Stomach (tissue), 4 donors: ENCODE measurements at regions not wholly inside any gene's neighbourhood (a gene's known extent, or its start where the extent isn't known, plus 50 kb on each side); places are given as distances from the start of the nearest gene placed in this dataset.

Source experiments
- POLR2A ChIP-seq, 4 donors: fragments of 450-650 bp; IDR thresholded peaks; one replicate each; pipeline ENCODE4 v1.6.1; 2016; ENCODE audit warnings: antibody characterized with exemption in 4 of 4, control low read depth in 2 of 4, mild to moderate bottlenecking in 1 of 4, moderate library complexity in 1 of 4
- TF ChIP-seq, protein P1 (sequence below), 7 experiments: fragments of 450-650 bp in 4 of 7; fragments of 200-600 bp in 3 of 7; sonication (generic) in 3 of 7; IDR thresholded peaks; one replicate each; pipeline ENCODE4 v1.5.1; 2016 to 2019; ENCODE audit warnings: antibody characterized with exemption in 7 of 7, control low read depth in 2 of 7, mild to moderate bottlenecking in 1 of 7

DNA sequence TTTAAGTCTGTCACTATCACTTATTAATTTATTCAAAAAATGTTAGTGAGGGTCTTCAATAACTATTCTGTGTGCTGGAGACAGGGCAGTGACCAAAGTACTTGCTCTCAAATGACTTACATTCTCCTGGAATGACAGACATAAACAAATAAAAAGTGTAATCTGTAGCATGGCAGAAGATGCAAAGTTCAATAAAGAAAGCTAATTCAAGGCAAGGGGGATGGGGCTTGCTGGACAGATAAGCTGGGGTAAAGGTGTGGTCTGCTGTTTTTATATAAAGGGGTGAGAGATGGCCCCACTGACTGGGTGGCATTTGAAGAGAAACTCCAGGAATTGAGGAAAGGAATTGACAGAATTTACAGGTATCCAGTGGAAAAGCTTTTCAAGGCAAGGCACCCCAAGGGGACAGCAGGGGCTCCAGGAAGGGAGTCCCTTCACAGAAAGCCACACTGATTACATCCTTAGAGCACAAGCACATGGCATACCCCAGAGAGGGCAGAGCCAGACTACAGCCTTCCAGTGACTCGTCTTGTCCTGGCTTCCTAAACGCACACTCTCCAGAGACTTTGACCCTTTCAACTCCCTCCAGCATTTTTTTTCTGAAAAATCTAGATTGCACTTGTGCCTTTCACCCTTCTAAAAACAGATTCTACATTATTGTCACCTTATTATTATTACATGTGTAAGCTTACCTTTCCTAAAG is 123.7 kb upstream of the HS3ST3A1 start:
- TF ChIP-seq, protein P1, sequence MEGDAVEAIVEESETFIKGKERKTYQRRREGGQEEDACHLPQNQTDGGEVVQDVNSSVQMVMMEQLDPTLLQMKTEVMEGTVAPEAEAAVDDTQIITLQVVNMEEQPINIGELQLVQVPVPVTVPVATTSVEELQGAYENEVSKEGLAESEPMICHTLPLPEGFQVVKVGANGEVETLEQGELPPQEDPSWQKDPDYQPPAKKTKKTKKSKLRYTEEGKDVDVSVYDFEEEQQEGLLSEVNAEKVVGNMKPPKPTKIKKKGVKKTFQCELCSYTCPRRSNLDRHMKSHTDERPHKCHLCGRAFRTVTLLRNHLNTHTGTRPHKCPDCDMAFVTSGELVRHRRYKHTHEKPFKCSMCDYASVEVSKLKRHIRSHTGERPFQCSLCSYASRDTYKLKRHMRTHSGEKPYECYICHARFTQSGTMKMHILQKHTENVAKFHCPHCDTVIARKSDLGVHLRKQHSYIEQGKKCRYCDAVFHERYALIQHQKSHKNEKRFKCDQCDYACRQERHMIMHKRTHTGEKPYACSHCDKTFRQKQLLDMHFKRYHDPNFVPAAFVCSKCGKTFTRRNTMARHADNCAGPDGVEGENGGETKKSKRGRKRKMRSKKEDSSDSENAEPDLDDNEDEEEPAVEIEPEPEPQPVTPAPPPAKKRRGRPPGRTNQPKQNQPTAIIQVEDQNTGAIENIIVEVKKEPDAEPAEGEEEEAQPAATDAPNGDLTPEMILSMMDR (IDR thresholded peaks at IDR 0.05) = no peak
- no peak for TF ChIP-seq POLR2A (IDR thresholded peaks at IDR 0.05)
